GM12878 (cell line): ENCODE measurements at regions not wholly inside any gene's neighbourhood (a gene's known extent, or its start where the extent isn't known, plus 50 kb on each side); places are given as distances from the start of the nearest gene placed in this dataset.

Experiments used
- ETV6 ChIP-seq, 2 experiments: fragments of 450-650 bp in 1 of 2; IDR thresholded peaks in 1 of 2; conservative IDR thresholded peaks in 1 of 2; 2 replicates each; pipeline ENCODE4 v1.6.1; 2014; ENCODE audit warnings: antibody characterized with exemption in 1 of 2, borderline replicate concordance in 1 of 2, low read depth in 1 of 2, mild to moderate bottlenecking in 1 of 2, moderate library complexity in 1 of 2
- EZH2 ChIP-seq: IDR thresholded peaks from 2 replicates; pipeline ENCODE4 v1.6.1; 2012; ENCODE audit warnings: low read depth, mild to moderate bottlenecking, control low read depth, inconsistent platforms, low read length, borderline replicate concordance; ENCODE audit not compliant: control insufficient read depth
- POLR2A ChIP-seq: IDR thresholded peaks from 2 replicates; pipeline ENCODE4 v1.6.1; 2011; ENCODE audit warnings: low read depth, mild to moderate bottlenecking, low read length
- RAD21 ChIP-seq: IDR thresholded peaks from 2 replicates; pipeline ENCODE4 v1.6.1; 2011; ENCODE audit warnings: mild to moderate bottlenecking, low read depth, low read length, moderate library complexity; ENCODE audit not compliant: insufficient read depth
- REST ChIP-seq: IDR thresholded peaks from 2 replicates; pipeline ENCODE4 v1.6.1; 2012; ENCODE audit warnings: mild to moderate bottlenecking, low read depth, low read length
- STAT3 ChIP-seq: IDR thresholded peaks from 2 replicates; pipeline ENCODE4 v1.6.1; 2011; ENCODE audit warnings: low read depth, low read length, improper control_type of control experiment
- TF ChIP-seq, protein P1 (sequence below), 3 experiments: IDR thresholded peaks in 2 of 3; conservative IDR thresholded peaks in 1 of 3; 2 replicates each; pipeline ENCODE4 v1.5.1; 2011; ENCODE audit warnings: low read depth in 3 of 3, low read length in 3 of 3, mild to moderate bottlenecking in 3 of 3, control low read depth in 2 of 3, moderate library complexity in 2 of 3, inconsistent platforms in 1 of 3, mixed read lengths in 1 of 3; ENCODE audit not compliant: control insufficient read depth in 2 of 3, insufficient read depth in 1 of 3; ENCODE audit errors: extremely low read depth in 1 of 3

DNA sequence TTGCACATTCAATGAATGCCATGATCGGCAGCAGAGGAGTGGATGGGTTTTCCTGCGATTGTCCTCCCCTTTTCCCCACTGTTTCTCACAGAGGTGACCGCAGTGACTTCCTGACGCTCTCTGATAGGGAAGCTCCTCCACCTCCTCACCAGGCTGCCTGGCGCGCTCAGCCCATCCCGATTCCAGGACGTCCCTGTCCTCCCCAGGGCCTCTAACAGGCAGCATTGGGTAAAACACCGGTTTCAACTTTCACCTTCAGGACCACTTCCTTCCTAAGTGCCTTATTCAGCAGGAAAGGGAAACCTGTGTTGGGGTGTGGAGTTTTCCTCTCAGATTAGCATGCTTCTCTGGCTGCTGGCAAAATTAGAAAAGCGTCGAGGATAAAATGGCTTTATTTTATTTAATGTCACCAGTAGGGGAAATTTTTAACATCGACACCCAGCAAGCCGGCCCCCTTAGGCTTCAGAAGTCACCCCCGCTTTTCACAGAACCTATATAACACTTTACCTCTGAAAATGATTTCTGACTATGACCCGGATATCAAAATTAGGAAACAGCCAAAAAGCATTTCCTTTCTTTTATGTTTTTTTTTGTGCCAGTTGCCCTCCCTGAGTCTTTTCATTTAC is 570.4 kb upstream of the GJE1 start:
- no peak for TF ChIP-seq STAT3
- no peak for TF ChIP-seq REST
- no peak for TF ChIP-seq POLR2A
- no peak for TF ChIP-seq EZH2
- TF ChIP-seq ETV6 (conservative IDR thresholded peaks at IDR 0.05 in 1 of 2, IDR thresholded peaks at IDR 0.05 in 1 of 2; ENCODE audit: borderline replicate concordance in 1 of 2, low read depth in 1 of 2), result no peak; a peak in 1 of 4 replicates
- TF ChIP-seq, protein P1, sequence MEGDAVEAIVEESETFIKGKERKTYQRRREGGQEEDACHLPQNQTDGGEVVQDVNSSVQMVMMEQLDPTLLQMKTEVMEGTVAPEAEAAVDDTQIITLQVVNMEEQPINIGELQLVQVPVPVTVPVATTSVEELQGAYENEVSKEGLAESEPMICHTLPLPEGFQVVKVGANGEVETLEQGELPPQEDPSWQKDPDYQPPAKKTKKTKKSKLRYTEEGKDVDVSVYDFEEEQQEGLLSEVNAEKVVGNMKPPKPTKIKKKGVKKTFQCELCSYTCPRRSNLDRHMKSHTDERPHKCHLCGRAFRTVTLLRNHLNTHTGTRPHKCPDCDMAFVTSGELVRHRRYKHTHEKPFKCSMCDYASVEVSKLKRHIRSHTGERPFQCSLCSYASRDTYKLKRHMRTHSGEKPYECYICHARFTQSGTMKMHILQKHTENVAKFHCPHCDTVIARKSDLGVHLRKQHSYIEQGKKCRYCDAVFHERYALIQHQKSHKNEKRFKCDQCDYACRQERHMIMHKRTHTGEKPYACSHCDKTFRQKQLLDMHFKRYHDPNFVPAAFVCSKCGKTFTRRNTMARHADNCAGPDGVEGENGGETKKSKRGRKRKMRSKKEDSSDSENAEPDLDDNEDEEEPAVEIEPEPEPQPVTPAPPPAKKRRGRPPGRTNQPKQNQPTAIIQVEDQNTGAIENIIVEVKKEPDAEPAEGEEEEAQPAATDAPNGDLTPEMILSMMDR (IDR thresholded peaks at IDR 0.05 in 2 of 3, conservative IDR thresholded peaks at IDR 0.05 in 1 of 3; ENCODE audit: control insufficient read depth in 2 of 3, extremely low read depth in 1 of 3, insufficient read depth in 1 of 3, low read depth in 3 of 3, low read length in 3 of 3), result no peak
- no peak for TF ChIP-seq RAD21
